ENCODE measurements at regions not wholly inside any gene's neighbourhood (a gene's known extent, or its start where the extent isn't known, plus 50 kb on each side); places are given as distances from the start of the nearest gene placed in this dataset.
"Not testable (repeated sequence)": the region's sequence is repeated elsewhere in the genome, so short reads cannot be mapped to it uniquely, and the experiment has no call there.

DNA sequence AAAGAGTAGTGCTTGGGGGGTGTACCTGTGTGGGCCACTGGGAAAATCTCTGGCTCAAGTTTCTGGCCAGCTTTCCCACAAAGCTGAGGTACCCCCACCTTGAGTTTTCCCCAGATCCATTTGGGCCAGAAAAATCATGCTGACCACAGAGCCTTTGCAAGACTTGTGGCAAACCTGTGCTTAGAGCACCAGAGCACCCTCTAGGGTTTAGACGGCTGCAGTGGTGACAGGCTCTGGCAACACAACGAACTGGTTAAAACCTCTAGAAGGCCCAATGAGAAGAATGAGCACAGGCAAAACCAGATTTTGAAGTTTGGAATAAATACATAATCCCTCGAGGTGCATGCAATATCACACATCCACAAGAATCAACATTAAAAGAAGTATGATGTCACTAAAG is 290.7 kb upstream of the FOLH1 start:
- no peak for DNase-seq (ENCODE audit: low spot score)
- in situ Hi-C loops (cut with MboI; ENCODE audit: low pct_unique_long_range_greater_than_20kb, low sequenced_read_pairs, unreplicated experiment), result no loop called here
- TF ChIP-seq, protein P1, sequence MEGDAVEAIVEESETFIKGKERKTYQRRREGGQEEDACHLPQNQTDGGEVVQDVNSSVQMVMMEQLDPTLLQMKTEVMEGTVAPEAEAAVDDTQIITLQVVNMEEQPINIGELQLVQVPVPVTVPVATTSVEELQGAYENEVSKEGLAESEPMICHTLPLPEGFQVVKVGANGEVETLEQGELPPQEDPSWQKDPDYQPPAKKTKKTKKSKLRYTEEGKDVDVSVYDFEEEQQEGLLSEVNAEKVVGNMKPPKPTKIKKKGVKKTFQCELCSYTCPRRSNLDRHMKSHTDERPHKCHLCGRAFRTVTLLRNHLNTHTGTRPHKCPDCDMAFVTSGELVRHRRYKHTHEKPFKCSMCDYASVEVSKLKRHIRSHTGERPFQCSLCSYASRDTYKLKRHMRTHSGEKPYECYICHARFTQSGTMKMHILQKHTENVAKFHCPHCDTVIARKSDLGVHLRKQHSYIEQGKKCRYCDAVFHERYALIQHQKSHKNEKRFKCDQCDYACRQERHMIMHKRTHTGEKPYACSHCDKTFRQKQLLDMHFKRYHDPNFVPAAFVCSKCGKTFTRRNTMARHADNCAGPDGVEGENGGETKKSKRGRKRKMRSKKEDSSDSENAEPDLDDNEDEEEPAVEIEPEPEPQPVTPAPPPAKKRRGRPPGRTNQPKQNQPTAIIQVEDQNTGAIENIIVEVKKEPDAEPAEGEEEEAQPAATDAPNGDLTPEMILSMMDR (IDR thresholded peaks at IDR 0.05; ENCODE audit: extremely low read depth, insufficient read depth, missing control alignments), result no peak

DNA sequence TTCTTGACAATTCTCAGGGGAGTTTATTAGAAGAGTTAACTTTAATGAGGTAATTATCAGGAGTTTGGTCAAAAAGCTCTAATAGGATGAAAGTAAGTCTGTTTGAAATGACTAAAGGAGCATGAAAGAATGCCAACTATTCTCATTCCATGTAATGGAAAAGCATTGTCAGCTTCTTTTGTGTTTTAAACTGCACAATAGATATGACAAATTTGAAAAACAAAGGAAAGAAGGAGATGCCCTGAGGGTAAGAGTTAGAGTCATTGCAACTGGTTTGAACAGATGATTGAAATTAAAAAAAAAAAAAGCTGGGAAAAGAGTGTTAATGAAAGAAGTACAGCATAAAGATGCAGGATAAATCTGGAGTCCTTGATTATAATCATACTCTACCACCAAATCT is 296.8 kb upstream of the FOLH1 start:
- TF ChIP-seq, protein P1 (IDR thresholded peaks at IDR 0.05; ENCODE audit: extremely low read depth, insufficient read depth, missing control alignments), result no peak
- no peak for DNase-seq (ENCODE audit: low spot score)
- in situ Hi-C loops (cut with MboI; ENCODE audit: low pct_unique_long_range_greater_than_20kb, low sequenced_read_pairs, unreplicated experiment), result no loop called here

DNA sequence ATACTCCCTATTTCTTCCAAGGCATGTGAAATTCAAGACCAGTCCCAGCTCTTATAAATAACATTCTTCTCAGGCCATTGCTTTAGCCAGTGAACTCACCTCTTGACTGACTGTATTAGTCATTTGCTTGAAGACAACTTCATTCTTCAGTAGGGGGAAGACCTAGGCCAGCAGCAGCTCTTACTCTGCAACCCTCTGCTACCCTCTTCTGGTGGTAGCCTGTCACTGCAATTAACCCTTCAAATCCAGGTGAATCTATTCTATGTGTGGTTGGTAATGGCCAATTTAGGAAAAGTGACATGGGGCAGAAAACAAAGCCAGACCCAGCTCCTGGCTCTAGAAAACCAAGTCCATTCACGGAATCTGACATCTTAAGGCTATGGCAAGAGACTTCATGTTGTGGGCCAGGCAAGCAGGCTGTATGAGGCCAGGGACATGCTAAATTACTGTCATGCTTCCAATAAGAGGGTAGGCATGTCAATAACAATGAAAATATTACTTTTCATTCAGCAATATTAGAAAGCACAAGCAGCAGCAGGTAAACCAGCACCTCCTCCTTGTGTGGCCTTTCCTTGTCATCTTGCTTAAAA is 317.9 kb upstream of the FOLH1 start:
- TF ChIP-seq, protein P1 (IDR thresholded peaks at IDR 0.05; ENCODE audit: extremely low read depth, insufficient read depth, missing control alignments), result peak; percentile 51
- DNase-seq (ENCODE audit: low spot score); in situ Hi-C loops (cut with MboI; ENCODE audit: low pct_unique_long_range_greater_than_20kb, low sequenced_read_pairs, unreplicated experiment): not testable (repeated sequence)

DNA sequence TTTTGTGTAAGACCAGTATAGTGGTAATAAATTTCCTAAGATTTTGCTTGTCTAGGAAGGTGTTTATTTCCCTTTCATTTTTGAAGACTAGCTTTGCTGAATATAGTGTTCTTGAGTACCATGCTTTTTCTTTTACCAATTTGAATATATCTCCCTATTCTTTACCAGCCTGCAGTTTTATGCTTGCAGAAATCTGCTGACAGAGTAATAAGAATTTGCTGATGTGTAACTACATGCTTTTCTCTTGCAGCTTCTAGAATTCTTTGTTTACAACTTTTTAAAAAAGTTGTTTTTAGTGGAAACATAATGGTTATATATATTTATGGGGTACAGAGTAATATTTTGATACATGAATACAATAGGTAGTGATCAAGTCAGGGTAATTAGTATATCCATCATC is 324.8 kb upstream of the FOLH1 start:
- TF ChIP-seq, protein P1 (IDR thresholded peaks at IDR 0.05; ENCODE audit: extremely low read depth, insufficient read depth, missing control alignments), result no peak
- no peak for DNase-seq (ENCODE audit: low spot score)
- in situ Hi-C loops (cut with MboI; ENCODE audit: low pct_unique_long_range_greater_than_20kb, low sequenced_read_pairs, unreplicated experiment), result no loop called here

DNA sequence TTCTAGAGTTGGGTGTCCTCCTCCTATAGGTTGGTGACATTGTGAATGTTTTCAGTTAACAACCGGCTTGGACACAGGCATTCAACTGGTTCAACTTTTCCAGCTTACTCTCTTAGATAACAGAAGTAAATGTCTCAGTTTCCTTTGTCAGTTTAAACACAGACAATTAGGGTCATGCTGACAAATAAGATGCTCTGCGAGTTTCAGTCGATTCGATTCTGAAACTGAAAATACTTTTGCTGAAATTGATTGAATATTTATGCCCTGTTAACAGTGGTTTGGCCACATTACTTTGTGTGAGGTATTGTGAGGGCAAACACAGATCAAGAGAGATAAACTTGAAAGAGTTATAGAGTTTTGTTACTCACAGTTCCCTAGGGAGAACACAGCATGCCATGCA is 330.5 kb upstream of the FOLH1 start:
- DNase-seq (ENCODE audit: low spot score); in situ Hi-C loops (cut with MboI; ENCODE audit: low pct_unique_long_range_greater_than_20kb, low sequenced_read_pairs, unreplicated experiment): not testable (repeated sequence)

DNA sequence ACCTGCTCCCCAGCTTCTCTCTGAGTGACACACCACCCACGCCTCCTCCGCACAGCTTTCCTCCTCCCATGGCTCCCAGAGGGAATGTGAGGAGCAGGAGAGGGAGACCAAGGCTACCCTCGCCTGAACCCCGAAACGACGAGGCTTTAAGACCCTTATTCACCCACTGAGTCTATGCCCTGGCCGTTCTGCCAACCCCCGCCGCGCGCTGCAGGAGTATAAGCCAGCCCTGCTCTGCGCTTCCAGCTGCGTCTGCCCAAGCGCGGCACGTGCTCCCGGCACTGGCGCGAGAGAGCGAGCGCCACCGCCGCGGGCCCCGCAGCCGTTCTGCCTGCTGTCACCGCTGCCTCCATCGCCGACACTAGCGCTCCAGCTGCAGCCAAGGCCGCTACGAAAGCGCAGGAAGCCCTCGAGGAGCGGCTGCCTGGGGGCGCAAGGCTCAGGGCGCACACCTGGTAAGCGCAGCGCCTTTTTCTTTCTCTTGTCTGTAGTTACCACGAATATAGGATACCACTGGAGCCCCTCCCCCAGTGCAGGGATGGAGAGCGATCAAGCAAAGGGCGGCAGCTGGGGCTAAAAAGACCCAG is 350.0 kb upstream of the FOLH1 start:
- in situ Hi-C loops (cut with MboI; ENCODE audit: low pct_unique_long_range_greater_than_20kb, low sequenced_read_pairs, unreplicated experiment); DNase-seq (ENCODE audit: low spot score): not testable (repeated sequence)

DNA sequence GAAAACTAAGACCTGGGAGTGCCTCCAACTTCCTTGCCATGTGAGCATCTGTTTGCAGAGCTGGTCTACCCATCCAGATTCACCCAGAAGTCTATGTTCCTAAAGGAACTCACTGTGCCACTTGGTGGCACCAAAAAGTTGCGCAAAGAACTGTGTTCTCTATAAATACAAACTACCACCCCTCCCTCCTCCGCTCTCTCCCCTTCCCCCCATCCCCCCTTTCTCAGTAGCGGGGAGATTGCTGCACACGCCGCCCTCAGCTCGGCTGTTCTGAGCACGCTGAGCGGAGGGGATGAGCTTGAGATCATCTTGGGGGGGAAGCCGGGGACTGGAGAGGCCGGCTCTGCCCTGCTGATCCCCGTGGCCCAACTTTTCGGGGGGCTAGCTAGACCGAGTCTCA is 352.2 kb upstream of the FOLH1 start:
- in situ Hi-C loops (cut with MboI; ENCODE audit: low pct_unique_long_range_greater_than_20kb, low sequenced_read_pairs, unreplicated experiment); DNase-seq (ENCODE audit: low spot score): not testable (repeated sequence)

DNA sequence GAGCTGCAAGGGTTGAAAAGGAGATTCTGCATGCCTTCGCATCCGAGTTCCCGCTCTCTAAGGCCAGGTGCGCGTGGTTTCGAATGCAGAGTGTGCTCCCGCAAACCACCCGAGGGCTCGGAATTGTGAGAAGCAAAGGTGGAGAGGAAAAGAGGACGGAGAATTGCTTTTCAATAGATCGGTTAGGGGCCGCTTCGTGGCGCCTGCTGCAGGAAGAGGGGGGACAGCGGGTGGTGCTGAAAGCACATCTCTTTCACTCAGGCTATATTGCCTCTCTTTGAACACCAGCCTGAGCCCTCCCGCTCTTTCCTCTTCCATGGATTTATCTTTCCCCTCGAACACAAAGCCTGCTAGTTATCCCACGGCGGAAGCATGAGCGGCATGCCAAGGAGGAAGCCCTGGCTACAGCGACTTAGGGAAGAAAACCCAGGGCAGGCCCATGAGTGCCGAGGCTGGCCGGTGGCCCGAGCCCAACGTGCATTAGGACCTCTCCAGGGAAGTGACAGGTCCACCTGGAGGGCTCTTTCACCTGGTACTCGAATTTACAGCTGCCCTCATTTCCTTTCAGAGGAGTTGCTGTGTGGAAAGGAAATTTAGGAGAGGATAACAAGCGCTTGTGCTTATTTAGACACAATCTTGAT is 353.0 kb upstream of the FOLH1 start:
- DNase-seq (ENCODE audit: low spot score); in situ Hi-C loops (cut with MboI; ENCODE audit: low pct_unique_long_range_greater_than_20kb, low sequenced_read_pairs, unreplicated experiment): not testable (repeated sequence)

DNA sequence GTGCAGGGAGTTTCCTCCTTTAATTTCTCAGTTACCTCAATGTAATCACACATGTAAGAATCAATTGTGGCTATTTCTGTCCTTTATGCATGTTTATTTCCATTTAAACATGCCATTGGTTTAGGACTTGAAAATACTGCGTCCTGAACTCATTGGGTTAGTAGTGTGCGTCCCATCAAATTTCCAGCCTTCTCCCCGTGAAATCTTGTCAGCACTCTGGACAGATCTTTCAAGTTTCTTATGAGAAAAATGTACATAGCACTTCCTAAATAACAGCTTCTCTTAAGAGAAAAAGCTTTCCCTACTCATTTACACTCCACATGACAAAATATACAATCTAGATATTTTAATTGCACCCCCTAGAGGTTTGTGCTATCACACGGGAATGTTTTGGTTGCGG is 353.9 kb upstream of the FOLH1 start:
- DNase-seq (ENCODE audit: low spot score); in situ Hi-C loops (cut with MboI; ENCODE audit: low pct_unique_long_range_greater_than_20kb, low sequenced_read_pairs, unreplicated experiment): not testable (repeated sequence)

DNA sequence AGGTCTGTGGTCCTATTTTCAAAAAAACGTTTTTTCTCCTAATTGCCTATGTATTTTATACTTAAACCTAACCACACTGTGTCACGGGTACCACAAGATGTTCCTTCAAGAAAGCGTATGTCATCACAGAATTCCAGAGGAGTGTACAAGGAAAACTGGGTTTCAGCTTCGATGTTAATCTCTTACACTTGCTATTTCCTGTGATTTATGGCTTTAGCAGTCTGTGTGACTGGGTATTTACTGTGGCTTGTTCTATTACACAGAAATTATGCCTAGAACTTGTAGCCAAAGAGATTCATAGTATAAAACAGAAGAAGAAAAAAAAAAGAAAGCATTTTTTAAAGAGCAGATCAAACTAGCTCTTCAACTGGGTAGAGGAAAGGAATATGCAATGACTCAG is 371.1 kb upstream of the FOLH1 start:
- DNase-seq (ENCODE audit: low spot score); in situ Hi-C loops (cut with MboI; ENCODE audit: low pct_unique_long_range_greater_than_20kb, low sequenced_read_pairs, unreplicated experiment): not testable (repeated sequence)

DNA sequence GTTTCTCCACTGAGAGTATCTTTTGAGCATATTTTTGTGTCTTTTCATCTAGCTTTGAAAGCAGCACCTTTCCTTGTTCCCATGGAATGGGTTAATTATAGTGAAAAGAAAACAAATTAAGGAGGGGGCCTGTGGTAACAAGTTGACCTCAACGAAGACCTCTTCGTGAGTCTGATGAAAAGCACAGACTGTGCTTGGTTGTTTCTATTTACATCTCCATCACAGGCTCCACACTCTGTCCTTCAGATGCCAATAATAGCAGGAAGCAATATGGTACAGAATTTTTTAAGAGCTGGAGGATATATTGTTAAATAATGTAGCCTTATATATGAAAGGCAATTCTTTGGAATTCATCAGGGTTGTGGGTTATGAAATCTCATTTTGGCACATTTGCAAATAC is 366.7 kb upstream of the OR4C13 start:
- in situ Hi-C loops (cut with MboI; ENCODE audit: low pct_unique_long_range_greater_than_20kb, low sequenced_read_pairs, unreplicated experiment), result not testable (repeated sequence)

DNA sequence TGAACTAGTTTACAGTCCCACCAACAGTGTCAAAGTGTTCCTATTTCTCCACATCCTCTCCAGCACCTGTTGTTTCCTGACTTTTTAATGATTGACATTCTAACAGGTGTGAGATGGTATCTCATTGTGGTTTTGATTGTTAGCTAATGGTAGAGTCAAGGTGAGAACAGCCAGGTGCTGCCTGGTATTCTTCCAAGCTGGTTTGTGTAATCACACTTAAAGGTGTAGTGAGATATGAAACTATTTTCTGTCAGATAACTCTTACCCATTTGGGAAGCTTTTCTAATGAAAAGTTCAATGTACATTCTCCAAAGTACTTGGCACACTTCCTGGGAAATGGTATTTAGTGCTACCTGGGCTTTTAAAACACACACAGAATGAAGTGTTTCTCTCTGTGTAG is 343.3 kb upstream of the OR4C13 start:
- in situ Hi-C loops (cut with MboI; ENCODE audit: low pct_unique_long_range_greater_than_20kb, low sequenced_read_pairs, unreplicated experiment), result not testable (repeated sequence)

More for the DNA sequence above, 366.7 kb upstream of the OR4C13 start:
- DNase-seq (ENCODE audit: low spot score), result not testable (repeated sequence)

DNA sequence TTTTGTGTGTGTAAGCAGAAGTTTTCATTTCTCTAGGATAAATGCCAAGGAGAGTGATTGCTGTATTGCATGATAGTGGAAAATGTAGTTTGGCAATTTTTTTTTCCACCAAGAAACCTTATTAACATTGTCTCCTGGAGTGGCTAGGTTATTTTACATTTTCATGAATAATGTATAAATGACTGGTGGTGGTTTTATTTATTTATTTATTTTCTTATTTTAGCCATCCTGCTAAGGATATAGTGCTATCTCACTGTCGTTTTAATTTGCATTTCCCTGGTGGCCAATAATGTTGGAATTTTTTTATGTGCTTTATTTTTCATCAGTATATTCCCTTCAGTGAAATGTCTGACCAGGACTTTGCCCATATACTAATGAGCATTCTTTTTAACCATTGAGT is 328.3 kb upstream of the OR4C13 start:
- in situ Hi-C loops (cut with MboI; ENCODE audit: low pct_unique_long_range_greater_than_20kb, low sequenced_read_pairs, unreplicated experiment); DNase-seq (ENCODE audit: low spot score): not testable (repeated sequence)

More for the DNA sequence above, 343.3 kb upstream of the OR4C13 start:
- not testable (repeated sequence) for DNase-seq (ENCODE audit: low spot score)

Measured in GM13977 (cell line).